Neural progenitor cell (in vitro differentiated cells): ENCODE measurements at regions not wholly inside any gene's neighbourhood (a gene's known extent, or its start where the extent isn't known, plus 50 kb on each side); places are given as distances from the start of the nearest gene placed in this dataset.

ENCODE experiments used
- DNase-seq: peaks from one replicate; pipeline ENCODE4 v3.0.0-alpha.2; 2016; ENCODE audit warnings: low spot score
- H2AFZ ChIP-seq: fragments of 200-600 bp; sonication (generic); replicated peaks from 2 replicates; pipeline ENCODE4 v1.6.1; 2016; ENCODE audit warnings: antibody characterized with exemption
- H3F3A ChIP-seq: fragments of 200-600 bp; sonication (generic); 2 replicates; pipeline ENCODE4 v1.6.1; 2016; ENCODE audit warnings: antibody characterized with exemption, low read depth
- H3K27ac ChIP-seq: fragments of 200-600 bp; sonication (generic); 2 replicates; pipeline ENCODE4 v1.5.1; 2016; ENCODE audit warnings: mild to moderate bottlenecking
- H3K27me3 ChIP-seq: fragments of 200-600 bp; sonication (generic); 2 replicates; pipeline ENCODE4 v1.6.1; 2016; ENCODE audit warnings: mild to moderate bottlenecking, moderate library complexity
- H3K36me3 ChIP-seq: fragments of 200-600 bp; sonication (generic); 2 replicates; pipeline ENCODE4 v1.5.1; 2016
- H3K4me1 ChIP-seq: fragments of 200-600 bp; sonication (generic); 2 replicates; pipeline ENCODE4 v1.6.1; 2016; ENCODE audit warnings: mixed run types
- H3K4me2 ChIP-seq: fragments of 200-600 bp; sonication (generic); 2 replicates; pipeline ENCODE4 v1.6.1; 2016
- H3K4me3 ChIP-seq: fragments of 200-600 bp; sonication (generic); 2 replicates; pipeline ENCODE4 v1.5.1; 2016
- H3K79me2 ChIP-seq: fragments of 200-600 bp; sonication (generic); 2 replicates; pipeline ENCODE4 v1.6.1; 2016; ENCODE audit warnings: low read depth
- H3K9ac ChIP-seq: fragments of 200-600 bp; sonication (generic); 2 replicates; pipeline ENCODE4 v1.6.1; 2016
- H3K9me3 ChIP-seq: fragments of 200-600 bp; sonication (generic); 2 replicates; pipeline ENCODE4 v1.5.1; 2016; ENCODE audit warnings: low read depth
- H4K20me1 ChIP-seq: fragments of 200-600 bp; sonication (generic); 2 replicates; pipeline ENCODE4 v1.6.1; 2016; ENCODE audit warnings: low read depth
- H3K27ac Mint-ChIP-seq: 3 replicates; pipeline ENCODE4 v1.8.0; 2021; ENCODE audit warnings: mixed read lengths
- H3K27me3 Mint-ChIP-seq: 2 replicates; pipeline ENCODE4 v1.8.0; 2022; ENCODE audit warnings: low read depth, mild to moderate bottlenecking, inconsistent platforms, moderate library complexity, mixed read lengths; ENCODE audit not compliant: insufficient read depth
- H3K36me3 Mint-ChIP-seq: 3 replicates; pipeline ENCODE4 v1.8.0; 2021; ENCODE audit warnings: mixed read lengths
- H3K4me1 Mint-ChIP-seq: 3 replicates; pipeline ENCODE4 v1.8.0; 2021; ENCODE audit warnings: mixed read lengths
- H3K4me3 Mint-ChIP-seq: 3 replicates; pipeline ENCODE4 v1.8.0; 2021; ENCODE audit warnings: mild to moderate bottlenecking, moderate library complexity, mixed read lengths
- H3K9me3 Mint-ChIP-seq: 3 replicates; pipeline ENCODE4 v1.8.0; 2020; ENCODE audit warnings: mixed read lengths
- CTCF ChIP-seq: fragments of 200-600 bp; sonication (generic); IDR thresholded peaks from 2 replicates; pipeline ENCODE4 v1.5.1; 2017; ENCODE audit warnings: antibody characterized with exemption, mild to moderate bottlenecking
- EZH2 ChIP-seq: fragments of 200-600 bp; sonication (generic); IDR thresholded peaks from 2 replicates; pipeline ENCODE4 v1.6.1; 2017; ENCODE audit warnings: antibody characterized with exemption, mild to moderate bottlenecking, moderate library complexity
- EZH2phosphoT487 ChIP-seq: fragments of 200-600 bp; sonication (generic); IDR thresholded peaks from 2 replicates; pipeline ENCODE4 v1.6.1; 2017; ENCODE audit warnings: antibody characterized with exemption

- peaks cover 3% of the 10 kb centered on the region for H3K9me3 ChIP-seq
- no peak overlapping the region for H3K4me3 ChIP-seq
- DNase-seq = no peak
- no peak overlapping the region for H2AFZ ChIP-seq
- H3K9ac ChIP-seq = no peak overlapping the region
- peaks cover 1% of the 10 kb centered on the region for H3K36me3 Mint-ChIP-seq
- H3K79me2 ChIP-seq = no peaks in the 10 kb centered on the region
- H3K9me3 Mint-ChIP-seq = peaks cover 2% of the 10 kb centered on the region
- H3K27me3 ChIP-seq = no peaks in the 10 kb centered on the region
- no peak overlapping the region for H3K27ac Mint-ChIP-seq
- peaks cover 15% of the 10 kb centered on the region for H3K4me1 ChIP-seq
- TF ChIP-seq EZH2phosphoT487 = no peak
- no peak for TF ChIP-seq EZH2
- no peak for TF ChIP-seq CTCF
- H3K36me3 ChIP-seq = no peaks in the 10 kb centered on the region
- peaks cover 25% of the 10 kb centered on the region for H3K4me1 Mint-ChIP-seq
- no peaks in the 10 kb centered on the region for H3K27me3 Mint-ChIP-seq
- H3K4me3 Mint-ChIP-seq = no peak overlapping the region
- no peak overlapping the region for H3K27ac ChIP-seq
- H3K4me2 ChIP-seq = no peak overlapping the region
- H4K20me1 ChIP-seq = no peaks in the 10 kb centered on the region
- peaks cover 6% of the 10 kb centered on the region for H3F3A ChIP-seq
These were observed 78.3 kb upstream of the CDK6 start for GRCh38 chr7:92914645-92915044.

GRCh38 chr7:92913849-92914248 lies 77.5 kb upstream of the CDK6 start:
- no peak overlapping the region for H3K4me2 ChIP-seq
- H3K9me3 ChIP-seq = peaks cover 3% of the 10 kb centered on the region
- H3K4me3 Mint-ChIP-seq = no peak overlapping the region
- no peak overlapping the region for H3K9ac ChIP-seq
- H4K20me1 ChIP-seq = no peaks in the 10 kb centered on the region
- no peaks in the 10 kb centered on the region for H3K79me2 ChIP-seq
- peaks cover 2% of the 10 kb centered on the region for H3K9me3 Mint-ChIP-seq
- H3F3A ChIP-seq = peaks cover 6% of the 10 kb centered on the region
- H3K4me3 ChIP-seq = no peak overlapping the region
- H3K27ac Mint-ChIP-seq = no peak overlapping the region
- H2AFZ ChIP-seq = no peak overlapping the region
- H3K4me1 Mint-ChIP-seq = peaks cover 31% of the 10 kb centered on the region
- no peak for DNase-seq
- peaks cover 15% of the 10 kb centered on the region for H3K4me1 ChIP-seq
- no peak overlapping the region for H3K27ac ChIP-seq
- peaks cover 1% of the 10 kb centered on the region for H3K36me3 Mint-ChIP-seq
- H3K36me3 ChIP-seq = no peaks in the 10 kb centered on the region
- no peaks in the 10 kb centered on the region for H3K27me3 ChIP-seq
- TF ChIP-seq EZH2phosphoT487 = no peak
- TF ChIP-seq EZH2 = no peak
- TF ChIP-seq CTCF = no peak
- no peaks in the 10 kb centered on the region for H3K27me3 Mint-ChIP-seq

- H3K4me3 ChIP-seq = no peak overlapping the region
- H4K20me1 ChIP-seq = no peaks in the 10 kb centered on the region
- Mint-ChIP-seq H3K9me3 (peaks cover 2% of the 10 kb centered on the region), H3K36me3 (peaks cover 1% of the 10 kb centered on the region), H3K4me1 (peaks cover 12% of the 10 kb centered on the region), H3K27ac (no peak overlapping the region), H3K4me3 (no peak overlapping the region), H3K27me3 (no peaks in the 10 kb centered on the region)
- no peak overlapping the region for H3K27ac ChIP-seq
- H3K4me1 ChIP-seq = peaks cover 2% of the 10 kb centered on the region
- no peaks in the 10 kb centered on the region for H3K27me3 ChIP-seq
- TF ChIP-seq EZH2 (no peak), EZH2phosphoT487 (no peak), CTCF (no peak)
- H3K36me3 ChIP-seq = no peaks in the 10 kb centered on the region
- no peak overlapping the region for H3K9ac ChIP-seq
- peaks cover 3% of the 10 kb centered on the region for H3K9me3 ChIP-seq
- H3K79me2 ChIP-seq = no peaks in the 10 kb centered on the region
- H3K4me2 ChIP-seq = no peak overlapping the region
- DNase-seq = no peak
- no peak overlapping the region for H2AFZ ChIP-seq
- no peaks in the 10 kb centered on the region for H3F3A ChIP-seq
These were observed 74.6 kb upstream of the CDK6 start for GRCh38 chr7:92910976-92911375.
